H1 (cell line): ENCODE measurements at regions not wholly inside any gene's neighbourhood (a gene's known extent, or its start where the extent isn't known, plus 50 kb on each side); places are given as distances from the start of the nearest gene placed in this dataset.
A peak's percentile ranks its signal among the peaks of the same experiment; 100 is the strongest.

Source experiments
- CTCF ChIA-PET: fragments of 300-600 bp; sonication (Branson Sonifier 250); formaldehyde crosslinking; loops from one replicate; lab custom pipeline; 2021; ENCODE audit not compliant: partially characterized antibody; lab: Charles Lee
- POLR2A ChIA-PET: fragments of 300-600 bp; sonication (Branson Sonifier 250); formaldehyde crosslinking; loops from one replicate; lab custom pipeline; 2021; ENCODE audit warnings: inconsistent platforms; ENCODE audit not compliant: partially characterized antibody; lab: Charles Lee
- DNase-seq, 2 experiments: peaks; one replicate each; pipeline versions ENCODE4 v3.0.0 to v3.0.0-alpha.2; 2010 to 2022; ENCODE audit warnings: low spot score in 2 of 2, low read depth in 1 of 2, mixed read lengths in 1 of 2
- FAIRE-seq: peaks from 2 replicates; lab custom pipeline; 2011; peaks lifted over from hg19 to GRCh38; lab: Jason Lieb, UNC
- H2AFZ ChIP-seq: 2 replicates; pipeline ENCODE4 v1.8.1; 2012; ENCODE audit warnings: low read length, inconsistent platforms
- H2AK5ac ChIP-seq: 2 replicates; pipeline ENCODE4 v1.6.1; 2013; ENCODE audit warnings: low read depth, low read length
- H2BK120ac ChIP-seq: replicated peaks from 2 replicates; pipeline ENCODE3; 2013; ENCODE audit warnings: low read depth, low read length, inconsistent platforms
- H2BK12ac ChIP-seq: 2 replicates; pipeline ENCODE4 v1.6.1; 2013; ENCODE audit warnings: low read depth, low read length
- H2BK15ac ChIP-seq: 2 replicates; pipeline ENCODE4 v1.6.1; 2013; ENCODE audit warnings: low read length
- H2BK20ac ChIP-seq: 2 replicates; pipeline ENCODE4 v1.6.1; 2013; ENCODE audit warnings: low read length
- H2BK5ac ChIP-seq: 2 replicates; pipeline ENCODE4 v1.6.1; 2013; ENCODE audit warnings: low read depth, low read length
- H3K14ac ChIP-seq: 2 replicates; pipeline ENCODE4 v1.6.1; 2013; ENCODE audit warnings: inconsistent platforms; ENCODE audit not compliant: insufficient read length
- H3K18ac ChIP-seq: 2 replicates; pipeline ENCODE4 v1.6.1; 2013; ENCODE audit warnings: low read length; ENCODE audit errors: extremely low read depth
- H3K23ac ChIP-seq: 2 replicates; pipeline ENCODE4 v1.6.1; 2013; ENCODE audit warnings: inconsistent platforms; ENCODE audit not compliant: insufficient read length
- H3K23me2 ChIP-seq: 2 replicates; pipeline ENCODE4 v1.6.1; 2013; ENCODE audit warnings: low read depth, low read length
- H3K27ac ChIP-seq: 2 replicates; pipeline ENCODE4 v1.6.1; 2011; ENCODE audit warnings: low read depth, low read length, inconsistent platforms
- H3K27me3 ChIP-seq, 4 experiments: replicated peaks in 1 of 4; 1 replicate in 1 of 4; 2 replicates in 3 of 4; pipeline versions ENCODE4 v1.6.1 to v1.8.1; 2011 to 2013; ENCODE audit warnings: low read length in 3 of 4, mild to moderate bottlenecking in 3 of 4, inconsistent platforms in 2 of 4, mixed read lengths in 2 of 4, moderate library complexity in 1 of 4; ENCODE audit not compliant: control insufficient read depth in 3 of 4, insufficient read depth in 3 of 4; ENCODE audit errors: extremely low read depth in 1 of 4
- H3K36me3 ChIP-seq, 4 experiments: 2 replicates each; pipeline versions ENCODE4 v1.6.1 to v1.8.1; 2011 to 2013; ENCODE audit warnings: mild to moderate bottlenecking in 4 of 4, low read length in 3 of 4, moderate library complexity in 2 of 4, control low read depth in 1 of 4, inconsistent platforms in 1 of 4; ENCODE audit not compliant: insufficient read depth in 4 of 4, control insufficient read depth in 2 of 4
- H3K4ac ChIP-seq: replicated peaks from 2 replicates; pipeline ENCODE3; 2013; ENCODE audit warnings: low read length, low read depth, mixed read lengths, inconsistent platforms; ENCODE audit not compliant: insufficient read length
- H3K4me1 ChIP-seq, 4 experiments: replicated peaks in 1 of 4; 1 replicate in 1 of 4; 2 replicates in 3 of 4; pipeline versions ENCODE4 v1.6.1 to v1.8.1; 2011 to 2013; ENCODE audit warnings: low read length in 3 of 4, inconsistent platforms in 2 of 4, mixed read lengths in 1 of 4; ENCODE audit not compliant: insufficient read depth in 4 of 4, control insufficient read depth in 3 of 4
- H3K4me2 ChIP-seq, 2 experiments: 2 replicates each; pipeline versions ENCODE4 v1.6.1 to v1.8.1; 2011 to 2013; ENCODE audit warnings: low read depth in 2 of 2, low read length in 2 of 2, control low read depth in 1 of 2, inconsistent platforms in 1 of 2, mild to moderate bottlenecking in 1 of 2; ENCODE audit not compliant: insufficient read depth in 1 of 2
- H3K4me3 ChIP-seq, 4 experiments: fragments of 200-600, 300-600 bp in 1 of 4; sonication (generic), shearing (Covaris generic), sonication (Bioruptor Twin) in 1 of 4; 2 replicates each; pipeline versions ENCODE4 v1.5.1 to v1.8.1; 2011 to 2016; ENCODE audit warnings: low read length in 4 of 4, low read depth in 3 of 4, control low read depth in 2 of 4, inconsistent platforms in 2 of 4, mild to moderate bottlenecking in 2 of 4, mixed read lengths in 1 of 4, moderate library complexity in 1 of 4; ENCODE audit not compliant: insufficient read depth in 2 of 4; ENCODE audit errors: extremely low read depth in 1 of 4
- H3K56ac ChIP-seq: replicated peaks from 2 replicates; pipeline ENCODE3; 2013; ENCODE audit warnings: low read depth, mild to moderate bottlenecking, mixed read lengths, low read length, inconsistent platforms; ENCODE audit not compliant: insufficient read length
- H3K79me1 ChIP-seq: 2 replicates; pipeline ENCODE4 v1.6.1; 2013; ENCODE audit warnings: low read depth, low read length, control low read depth
- H3K79me2 ChIP-seq, 2 experiments: 2 replicates each; pipeline versions ENCODE4 v1.6.1 to v1.8.1; 2012 to 2013; ENCODE audit warnings: low read length in 2 of 2, mild to moderate bottlenecking in 2 of 2, inconsistent platforms in 1 of 2; ENCODE audit not compliant: insufficient read depth in 2 of 2, control insufficient read depth in 1 of 2
- H3K9ac ChIP-seq, 4 experiments: replicated peaks in 1 of 4; 1 replicate in 1 of 4; 2 replicates in 3 of 4; pipeline versions ENCODE4 v1.6.1 to v1.8.1; 2011 to 2013; ENCODE audit warnings: low read depth in 3 of 4, low read length in 3 of 4, control low read depth in 2 of 4, mild to moderate bottlenecking in 2 of 4, moderate library complexity in 2 of 4, inconsistent platforms in 1 of 4; ENCODE audit errors: extremely low read depth in 1 of 4
- H3K9me3 ChIP-seq, 2 experiments: 2 replicates each; pipeline versions ENCODE4 v1.6.1 to v1.8.1; 2012 to 2013; ENCODE audit warnings: mild to moderate bottlenecking in 2 of 2, moderate library complexity in 2 of 2, control low read depth in 1 of 2, inconsistent platforms in 1 of 2, low read depth in 1 of 2, low read length in 1 of 2, mixed read lengths in 1 of 2; ENCODE audit not compliant: insufficient read depth in 2 of 2
- H4K20me1 ChIP-seq, 2 experiments: replicated peaks in 1 of 2; 2 replicates each; pipeline versions ENCODE3 to v1.8.1; 2011 to 2013; ENCODE audit warnings: inconsistent platforms in 2 of 2, low read length in 2 of 2, mild to moderate bottlenecking in 1 of 2; ENCODE audit not compliant: insufficient read depth in 2 of 2, control insufficient read depth in 1 of 2
- H4K5ac ChIP-seq: 2 replicates; pipeline ENCODE4 v1.6.1; 2013; ENCODE audit warnings: low read length, low read depth, mixed read lengths, inconsistent platforms; ENCODE audit not compliant: insufficient read length
- H4K8ac ChIP-seq: 2 replicates; pipeline ENCODE4 v1.8.0; 2013; ENCODE audit warnings: mild to moderate bottlenecking, moderate library complexity, low read length, inconsistent platforms; ENCODE audit not compliant: insufficient read depth; ENCODE audit errors: extremely low read depth
- H4K91ac ChIP-seq: replicated peaks from 2 replicates; pipeline ENCODE3; 2013; ENCODE audit warnings: low read length, mixed read lengths, inconsistent platforms; ENCODE audit not compliant: insufficient read length
- BCL11A ChIP-seq, 2 experiments: IDR thresholded peaks; one replicate each; pipeline ENCODE4 v1.6.1; 2011; ENCODE audit warnings: low read depth in 2 of 2, low read length in 2 of 2, mild to moderate bottlenecking in 2 of 2
- RAD21 ChIP-seq, 2 experiments: IDR thresholded peaks in 1 of 2; conservative IDR thresholded peaks in 1 of 2; 2 replicates each; pipeline ENCODE4 v1.6.1; 2011; ENCODE audit warnings: low read depth in 2 of 2, low read length in 2 of 2, improper control_type of control experiment in 1 of 2, inconsistent platforms in 1 of 2, mild to moderate bottlenecking in 1 of 2, moderate library complexity in 1 of 2
- SRF ChIP-seq: IDR thresholded peaks from 2 replicates; pipeline ENCODE4 v1.6.1; 2011; ENCODE audit warnings: mild to moderate bottlenecking, low read depth, low read length, moderate library complexity
- WGBS, 2 experiments: shearing (Covaris generic) in 1 of 2; methylation state at CpG; one replicate each; pipeline versions ENCODE4 v1.1.6 to v1.1.7; 2013 to 2015; ENCODE audit warnings: low lambda C conversion rate in 2 of 2, mixed read lengths in 2 of 2, inconsistent platforms in 1 of 2, low coverage in 1 of 2, missing lambda C conversion rate in 1 of 2; ENCODE audit not compliant: insufficient replicate concordance in 2 of 2, insufficient coverage in 1 of 2, insufficient read length in 1 of 2; ENCODE audit errors: extremely low coverage in 1 of 2, missing lambda C conversion rate in 1 of 2; 5-methylcytosine and 5-hydroxymethylcytosine counted together
- TF ChIP-seq, protein P1 (sequence below), 3 experiments: IDR thresholded peaks; 1 replicate in 2 of 3; 2 replicates in 1 of 3; pipeline versions ENCODE4 v1.5.1 to v1.6.1; 2011; ENCODE audit warnings: low read length in 3 of 3, mild to moderate bottlenecking in 3 of 3, inconsistent platforms in 2 of 3, low read depth in 1 of 3, moderate library complexity in 1 of 3; ENCODE audit not compliant: insufficient read depth in 1 of 3; ENCODE audit errors: control extremely low read depth in 1 of 3

- peak overlapping the region; percentile 96 for H2AFZ ChIP-seq
- no peak overlapping the region for H3K56ac ChIP-seq
- H3K79me2 ChIP-seq, result no peaks in the 10 kb centered on the region
- TF ChIP-seq SRF (no peak), BCL11A (IDR thresholded peaks at IDR 0.05; ENCODE audit: low read depth in 2 of 2, low read length in 2 of 2) (no peak), RAD21 (IDR thresholded peaks at IDR 0.05 in 1 of 2, conservative IDR thresholded peaks at IDR 0.05 in 1 of 2; ENCODE audit: low read depth in 2 of 2, low read length in 2 of 2) (peak; percentile 20 to 46)
- TF ChIP-seq, protein P1, sequence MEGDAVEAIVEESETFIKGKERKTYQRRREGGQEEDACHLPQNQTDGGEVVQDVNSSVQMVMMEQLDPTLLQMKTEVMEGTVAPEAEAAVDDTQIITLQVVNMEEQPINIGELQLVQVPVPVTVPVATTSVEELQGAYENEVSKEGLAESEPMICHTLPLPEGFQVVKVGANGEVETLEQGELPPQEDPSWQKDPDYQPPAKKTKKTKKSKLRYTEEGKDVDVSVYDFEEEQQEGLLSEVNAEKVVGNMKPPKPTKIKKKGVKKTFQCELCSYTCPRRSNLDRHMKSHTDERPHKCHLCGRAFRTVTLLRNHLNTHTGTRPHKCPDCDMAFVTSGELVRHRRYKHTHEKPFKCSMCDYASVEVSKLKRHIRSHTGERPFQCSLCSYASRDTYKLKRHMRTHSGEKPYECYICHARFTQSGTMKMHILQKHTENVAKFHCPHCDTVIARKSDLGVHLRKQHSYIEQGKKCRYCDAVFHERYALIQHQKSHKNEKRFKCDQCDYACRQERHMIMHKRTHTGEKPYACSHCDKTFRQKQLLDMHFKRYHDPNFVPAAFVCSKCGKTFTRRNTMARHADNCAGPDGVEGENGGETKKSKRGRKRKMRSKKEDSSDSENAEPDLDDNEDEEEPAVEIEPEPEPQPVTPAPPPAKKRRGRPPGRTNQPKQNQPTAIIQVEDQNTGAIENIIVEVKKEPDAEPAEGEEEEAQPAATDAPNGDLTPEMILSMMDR (IDR thresholded peaks at IDR 0.05; ENCODE audit: control extremely low read depth in 1 of 3, insufficient read depth in 1 of 3, low read depth in 1 of 3, low read length in 3 of 3), result peak in 2 of 3 experiments; percentile 9 to 58; a peak in 2 of 4 replicates
- no peak overlapping the region for H3K4ac ChIP-seq
- no peak overlapping the region for H3K14ac ChIP-seq
- H4K20me1 ChIP-seq, result no peaks in the 10 kb centered on the region
- H3K79me1 ChIP-seq, result no peaks in the 10 kb centered on the region
- POLR2A ChIA-PET, result no interaction called here
- CTCF ChIA-PET, result interaction anchor here (0.5 to 1.1 kb wide), 6 partner anchors 11 to 1114 kb away, joined by 3 to 5 read pairs (median 3); no protein-coding TSS in a partner anchor
- no peak overlapping the region for H3K23ac ChIP-seq
- H3K4me1 ChIP-seq, result no peaks in the 10 kb centered on the region
- no peak overlapping the region for H2BK20ac ChIP-seq
- H3K23me2 ChIP-seq, result no peaks in the 10 kb centered on the region
- H3K4me3 ChIP-seq, result no peak overlapping the region
- no peak overlapping the region for H4K5ac ChIP-seq
- no peak overlapping the region for H2BK5ac ChIP-seq
- H3K27ac ChIP-seq, result no peak overlapping the region
- H2AK5ac ChIP-seq, result no peak overlapping the region
- no peak overlapping the region for H2BK120ac ChIP-seq
- no peak overlapping the region for H2BK12ac ChIP-seq
- H3K18ac ChIP-seq, result no peak overlapping the region
- 88% methylated on average over 3 of the region's 3 CpGs; no CpG with 5 or more reads in 1 of the 2 experiments for WGBS, 2 experiments
- H2BK15ac ChIP-seq, result no peak overlapping the region
- H3K4me2 ChIP-seq, result no peak overlapping the region
- no peak overlapping the region for H4K91ac ChIP-seq
- H3K9ac ChIP-seq, result no peak overlapping the region
- H4K8ac ChIP-seq, result no peak overlapping the region
- no peaks in the 10 kb centered on the region for H3K36me3 ChIP-seq
- no peaks in the 10 kb centered on the region for H3K27me3 ChIP-seq
- DNase-seq (peak; percentile 21 to 51), FAIRE-seq (no peak)
- H3K9me3 ChIP-seq, result no peaks in the 10 kb centered on the region
These were observed 227.4 kb upstream of the CDH7 start for GRCh38 chr18:65523461-65523860.
